ENCODE measurements at regions not wholly inside any gene's neighbourhood (a gene's known extent, or its start where the extent isn't known, plus 50 kb on each side); places are given as distances from the start of the nearest gene placed in this dataset.

DNA sequence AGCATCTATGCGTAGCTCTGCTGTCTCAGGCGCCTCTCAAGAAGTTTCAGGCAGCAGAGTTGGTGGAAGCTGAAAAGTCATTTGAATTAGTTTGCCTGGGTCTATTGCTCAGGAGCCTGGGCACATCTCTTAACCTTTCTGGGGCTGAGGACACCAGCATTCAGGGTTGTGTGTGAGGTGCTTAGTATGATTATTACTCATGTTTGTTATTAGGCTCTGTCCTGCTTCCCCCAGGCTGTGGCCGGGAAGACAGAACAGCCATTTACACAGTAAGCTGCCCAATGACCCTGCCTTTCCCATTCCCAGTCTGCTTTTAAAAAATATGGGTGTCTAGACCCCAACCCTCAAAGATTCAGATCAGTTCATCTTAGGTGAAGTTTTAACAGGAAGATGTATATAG lies 53.9 kb upstream of the CACNA1E start:
- TF ChIP-seq EZH2 (conservative IDR thresholded peaks at IDR 0.05; ENCODE audit: low read depth, low read length) (no peak), GABPA (IDR thresholded peaks at IDR 0.05; ENCODE audit: low read depth, low read length) (no peak), GABPA (CRISPR knock-in tag; IDR thresholded peaks at IDR 0.05; ENCODE audit: low read depth) (no peak), RAD21 (CRISPR knock-in tag; IDR thresholded peaks at IDR 0.05) (no peak), FOXK2 (IDR thresholded peaks at IDR 0.05) (no peak), IRF2 (CRISPR knock-in tag; IDR thresholded peaks at IDR 0.05) (no peak), TAF1 (CRISPR knock-in tag; IDR thresholded peaks at IDR 0.05) (no peak), PHF8 (CRISPR knock-in tag; IDR thresholded peaks at IDR 0.05) (no peak), ZBTB20 (CRISPR knock-in tag; IDR thresholded peaks at IDR 0.05; ENCODE audit: borderline replicate concordance, low read depth) (no peak), CBX5 (CRISPR knock-in tag; IDR thresholded peaks at IDR 0.05; ENCODE audit: borderline replicate concordance) (no peak)
- TF ChIP-seq, protein P1, sequence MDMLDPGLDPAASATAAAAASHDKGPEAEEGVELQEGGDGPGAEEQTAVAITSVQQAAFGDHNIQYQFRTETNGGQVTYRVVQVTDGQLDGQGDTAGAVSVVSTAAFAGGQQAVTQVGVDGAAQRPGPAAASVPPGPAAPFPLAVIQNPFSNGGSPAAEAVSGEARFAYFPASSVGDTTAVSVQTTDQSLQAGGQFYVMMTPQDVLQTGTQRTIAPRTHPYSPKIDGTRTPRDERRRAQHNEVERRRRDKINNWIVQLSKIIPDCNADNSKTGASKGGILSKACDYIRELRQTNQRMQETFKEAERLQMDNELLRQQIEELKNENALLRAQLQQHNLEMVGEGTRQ (IDR thresholded peaks at IDR 0.05; ENCODE audit: low read depth, low read length), result no peak
- TF ChIP-seq, protein P1 (CRISPR knock-in tag; IDR thresholded peaks at IDR 0.05; ENCODE audit: borderline replicate concordance), result no peak
- TF ChIP-seq, protein P2, sequence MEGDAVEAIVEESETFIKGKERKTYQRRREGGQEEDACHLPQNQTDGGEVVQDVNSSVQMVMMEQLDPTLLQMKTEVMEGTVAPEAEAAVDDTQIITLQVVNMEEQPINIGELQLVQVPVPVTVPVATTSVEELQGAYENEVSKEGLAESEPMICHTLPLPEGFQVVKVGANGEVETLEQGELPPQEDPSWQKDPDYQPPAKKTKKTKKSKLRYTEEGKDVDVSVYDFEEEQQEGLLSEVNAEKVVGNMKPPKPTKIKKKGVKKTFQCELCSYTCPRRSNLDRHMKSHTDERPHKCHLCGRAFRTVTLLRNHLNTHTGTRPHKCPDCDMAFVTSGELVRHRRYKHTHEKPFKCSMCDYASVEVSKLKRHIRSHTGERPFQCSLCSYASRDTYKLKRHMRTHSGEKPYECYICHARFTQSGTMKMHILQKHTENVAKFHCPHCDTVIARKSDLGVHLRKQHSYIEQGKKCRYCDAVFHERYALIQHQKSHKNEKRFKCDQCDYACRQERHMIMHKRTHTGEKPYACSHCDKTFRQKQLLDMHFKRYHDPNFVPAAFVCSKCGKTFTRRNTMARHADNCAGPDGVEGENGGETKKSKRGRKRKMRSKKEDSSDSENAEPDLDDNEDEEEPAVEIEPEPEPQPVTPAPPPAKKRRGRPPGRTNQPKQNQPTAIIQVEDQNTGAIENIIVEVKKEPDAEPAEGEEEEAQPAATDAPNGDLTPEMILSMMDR (CRISPR knock-in tag; IDR thresholded peaks at IDR 0.05), result no peak
- TF ChIP-seq, protein P3, sequence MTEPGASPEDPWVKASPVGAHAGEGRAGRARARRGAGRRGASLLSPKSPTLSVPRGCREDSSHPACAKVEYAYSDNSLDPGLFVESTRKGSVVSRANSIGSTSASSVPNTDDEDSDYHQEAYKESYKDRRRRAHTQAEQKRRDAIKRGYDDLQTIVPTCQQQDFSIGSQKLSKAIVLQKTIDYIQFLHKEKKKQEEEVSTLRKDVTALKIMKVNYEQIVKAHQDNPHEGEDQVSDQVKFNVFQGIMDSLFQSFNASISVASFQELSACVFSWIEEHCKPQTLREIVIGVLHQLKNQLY (CRISPR knock-in tag; IDR thresholded peaks at IDR 0.05), result no peak
